Caki2 (cell line): ENCODE measurements at regions not wholly inside any gene's neighbourhood (a gene's known extent, or its start where the extent isn't known, plus 50 kb on each side); places are given as distances from the start of the nearest gene placed in this dataset.

Source experiments
- DNase-seq: peaks from one replicate; pipeline ENCODE4 v3.0.0-alpha.2; 2015; ENCODE audit warnings: low read depth
- in situ Hi-C: cut with HindIII; loops from 2 replicates; pipeline ENCODE4 v1.10.0; 2016; ENCODE audit warnings: low sequenced_read_pairs, low pct_unique_long_range_greater_than_20kb, mixed read lengths

DNA sequence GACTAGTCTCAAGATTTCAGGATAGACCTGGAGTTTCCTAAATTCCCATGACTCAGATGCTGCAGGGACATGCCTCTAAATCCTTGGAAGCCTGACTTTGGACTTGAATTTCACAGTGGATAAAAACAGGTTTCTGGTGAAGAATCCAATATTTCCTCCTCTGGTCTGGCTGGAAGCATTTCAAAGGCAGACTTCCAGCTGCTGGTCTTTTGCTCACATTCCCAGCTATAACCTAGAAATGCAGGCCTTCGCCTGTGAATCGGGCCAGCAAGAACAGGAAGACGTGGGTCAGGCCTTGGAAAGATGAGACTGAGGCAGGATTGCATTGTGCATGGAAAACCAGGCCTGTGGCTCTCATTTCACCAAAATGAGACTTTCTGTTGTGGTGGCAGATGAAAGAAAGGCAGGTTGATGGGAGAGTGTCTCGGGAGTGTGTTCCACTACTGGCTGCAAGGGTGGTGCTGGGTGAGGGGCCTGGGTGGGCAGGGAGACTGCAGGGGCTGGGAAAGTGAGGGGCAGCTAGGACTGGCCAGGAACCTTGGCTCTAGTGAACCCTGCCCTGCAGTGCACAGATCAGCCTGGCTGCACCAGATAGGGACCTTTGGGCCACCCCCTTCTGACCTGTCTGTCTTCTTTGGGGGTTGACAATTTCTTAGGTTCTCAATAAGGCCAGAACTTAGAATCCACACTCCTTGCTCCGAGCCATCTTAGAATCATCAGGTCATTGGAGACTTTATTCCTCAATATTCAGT is 488.8 kb upstream of the MKI67 start:
- DNase-seq: no peak
- in situ Hi-C loops: no loop called here

DNA sequence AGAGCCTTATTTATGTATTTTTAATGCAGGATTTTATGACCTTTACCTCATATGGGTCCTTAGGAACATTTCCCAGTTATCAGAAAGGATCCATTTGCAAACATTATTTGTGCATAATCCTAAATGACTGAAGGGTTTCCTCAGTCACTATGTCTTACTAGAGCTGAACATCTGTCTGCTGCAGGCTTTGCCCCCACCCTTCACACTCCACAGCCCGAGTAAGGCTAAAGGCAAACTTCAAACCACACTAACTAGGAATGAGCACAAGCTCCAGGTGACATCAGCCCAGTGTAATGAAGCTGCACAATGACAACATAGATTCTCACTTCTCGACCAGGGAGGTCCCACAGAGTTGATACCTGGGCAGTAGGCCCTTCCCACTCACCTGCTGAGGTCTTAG is 491.3 kb upstream of the MKI67 start:
- no peak for DNase-seq
- in situ Hi-C loops: no loop called here

GRCh38 chr10:128622706-128623105 is 496.5 kb upstream of the MKI67 start:
- in situ Hi-C loops: no loop called here
- DNase-seq: no peak

GRCh38 chr10:128623776-128624175 is 497.6 kb upstream of the MKI67 start:
- in situ Hi-C loops: no loop called here
- DNase-seq: no peak

GRCh38 chr10:128624656-128625530 is 498.7 kb upstream of the MKI67 start:
- in situ Hi-C loops: no loop called here
- DNase-seq: no peak

GRCh38 chr10:128625926-128626325 is 499.7 kb upstream of the MKI67 start:
- in situ Hi-C loops: no loop called here
- DNase-seq: no peak

DNA sequence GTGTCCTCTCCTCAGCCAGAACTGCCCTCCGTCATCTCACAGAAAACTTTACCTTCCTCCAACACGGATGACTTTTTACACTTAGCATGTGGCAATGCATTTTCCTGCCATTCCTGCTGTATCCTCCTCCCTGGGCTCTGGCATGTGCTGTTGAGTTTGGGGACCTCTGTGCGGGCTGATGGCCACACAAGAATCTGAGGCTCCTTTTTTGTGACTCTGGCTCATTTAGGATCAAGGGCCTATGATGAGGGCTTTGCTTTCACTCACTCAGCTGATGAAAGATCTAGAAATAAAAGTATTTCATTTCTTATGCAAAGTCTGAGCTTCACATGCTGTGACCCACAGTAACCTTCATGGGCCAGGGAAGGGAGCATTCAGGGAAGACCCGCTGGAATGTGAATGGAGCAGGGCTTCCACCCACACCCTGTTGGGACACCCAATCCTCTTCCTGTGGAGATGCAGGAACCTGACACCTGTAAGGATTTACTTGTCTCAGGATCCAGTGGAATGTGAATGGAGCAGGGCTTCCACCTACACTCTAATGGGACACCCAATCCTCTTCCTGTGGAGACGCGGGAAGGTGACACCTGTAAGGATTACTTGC is 500.3 kb upstream of the MKI67 start:
- no peak for DNase-seq
- in situ Hi-C loops: no loop called here

- in situ Hi-C loops: no loop called here
- no peak for DNase-seq
Measured at GRCh38 chr10:128627811-128628210, 501.6 kb upstream of the MKI67 start.

- in situ Hi-C loops: no loop called here
- no peak for DNase-seq
Measured at GRCh38 chr10:128628252-128628651, 502.0 kb upstream of the MKI67 start.

DNA sequence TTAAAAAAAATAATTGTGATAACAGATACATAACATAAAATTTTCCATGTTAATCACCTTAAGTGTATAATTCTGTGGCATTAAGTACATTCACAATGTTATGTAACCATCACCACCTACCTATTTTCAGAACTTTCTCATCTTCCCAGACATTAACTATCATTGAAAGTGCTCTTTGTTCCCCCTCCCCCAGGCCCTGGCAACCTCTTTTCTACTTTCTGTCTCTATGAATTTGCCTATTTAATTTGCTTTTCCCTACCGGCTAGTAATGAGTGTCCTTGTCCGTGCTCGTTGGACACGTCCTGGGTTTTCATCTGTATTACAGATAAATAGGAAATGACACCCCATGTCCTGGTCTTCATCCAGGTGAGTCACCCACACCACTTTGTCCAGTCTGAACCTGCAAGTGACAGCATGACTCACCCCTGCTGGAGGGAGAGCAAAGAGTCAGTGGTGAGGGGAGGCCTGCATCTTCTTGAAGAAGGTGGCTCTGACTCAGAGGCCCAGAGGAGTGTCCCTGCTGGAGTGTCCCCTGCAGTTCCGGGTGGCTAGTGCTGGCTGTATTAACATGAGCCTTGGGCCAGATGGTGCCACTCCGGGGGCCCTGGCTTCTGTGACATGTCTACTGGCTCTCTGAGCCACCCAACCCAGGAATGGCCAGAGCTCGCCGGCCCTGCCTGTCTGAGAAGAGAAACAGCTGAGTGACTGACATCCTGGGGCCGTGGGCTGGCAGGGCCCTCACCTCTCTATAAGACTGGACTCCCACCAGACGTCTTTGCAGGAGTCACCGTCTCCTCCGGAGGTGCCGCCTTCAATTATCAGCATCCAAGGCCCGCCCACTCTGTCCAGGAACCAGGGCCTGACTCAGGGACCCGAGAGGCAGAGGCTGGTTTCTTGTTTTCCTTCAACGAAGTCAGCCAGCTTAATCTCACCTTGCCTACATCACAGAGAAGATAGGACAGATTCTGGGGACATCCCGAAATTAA is 503.2 kb upstream of the MKI67 start:
- in situ Hi-C loops: no loop called here
- DNase-seq: peak; percentile 85

GRCh38 chr10:128630787-128631252 is 504.6 kb upstream of the MKI67 start:
- in situ Hi-C loops: no loop called here
- no peak for DNase-seq

DNA sequence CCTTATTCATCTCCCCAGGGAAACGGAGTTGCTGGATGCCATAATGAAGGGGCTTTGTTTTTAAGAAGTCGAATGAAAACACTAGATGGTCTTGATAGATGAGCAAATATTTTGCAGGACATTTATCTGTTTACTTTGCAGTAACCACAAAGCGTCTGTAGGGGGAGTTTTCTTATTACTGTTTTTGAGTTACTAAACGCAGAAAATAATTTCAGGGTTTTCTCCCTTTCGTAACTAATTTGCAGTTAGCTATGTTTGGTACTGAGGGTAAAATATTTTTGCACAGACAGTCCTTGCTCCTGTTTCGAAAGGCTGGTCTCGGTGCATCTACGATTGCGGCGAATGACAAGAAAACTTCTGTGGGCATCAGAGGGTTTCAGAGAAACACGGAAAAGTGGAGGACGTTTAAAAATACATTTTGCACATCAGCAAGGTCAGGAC is 505.6 kb upstream of the MKI67 start:
- in situ Hi-C loops: no loop called here
- DNase-seq: peak; percentile 6

DNA sequence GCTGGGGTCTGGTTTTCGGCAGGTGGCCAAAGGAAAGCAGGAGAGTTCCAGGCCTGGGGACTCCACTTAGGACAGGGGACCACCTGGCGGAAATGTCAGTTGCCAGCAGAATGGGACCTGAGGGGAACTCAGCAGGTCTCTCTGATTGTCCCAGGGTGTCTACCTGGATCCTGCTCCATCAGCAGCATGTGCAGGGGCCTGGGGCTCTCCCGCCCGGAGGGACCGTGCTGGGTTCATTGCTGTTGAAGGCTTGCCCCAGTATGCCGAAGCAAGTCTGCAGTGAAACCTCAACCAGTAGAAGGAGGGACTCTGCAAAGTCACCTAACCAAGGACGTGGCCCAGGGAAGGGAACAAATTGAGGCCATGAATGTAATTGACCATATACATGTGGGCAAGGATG is 506.5 kb upstream of the MKI67 start:
- no peak for DNase-seq
- in situ Hi-C loops: no loop called here

- no peak for DNase-seq
- in situ Hi-C loops: no loop called here
Measured at GRCh38 chr10:128633864-128634540, 507.8 kb upstream of the MKI67 start.

DNA sequence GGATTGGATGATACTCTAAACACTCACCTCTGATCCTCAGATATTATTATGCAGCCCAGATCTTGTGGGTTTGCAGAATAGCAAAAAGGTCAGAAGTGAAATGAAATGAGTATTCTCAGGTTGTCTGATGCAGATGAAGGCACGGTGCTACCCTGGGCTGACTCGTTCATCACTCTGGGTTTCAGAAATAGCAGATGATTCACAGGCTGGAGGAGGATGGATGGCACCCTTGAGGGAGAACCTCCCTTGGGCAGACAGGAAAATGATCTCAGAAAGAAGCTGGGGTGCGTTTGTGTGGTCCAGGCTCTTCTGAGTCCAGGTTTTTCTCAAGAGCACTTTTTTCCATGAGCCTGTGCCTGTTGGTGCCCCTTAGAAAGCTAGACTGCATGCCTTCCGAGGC is 515.8 kb upstream of the MKI67 start:
- in situ Hi-C loops: no loop called here

GRCh38 chr10:128642502-128642901 is 516.3 kb upstream of the MKI67 start:
- in situ Hi-C loops: no loop called here
- no peak for DNase-seq

More for the DNA sequence above, 515.8 kb upstream of the MKI67 start:
- DNase-seq: no peak

DNA sequence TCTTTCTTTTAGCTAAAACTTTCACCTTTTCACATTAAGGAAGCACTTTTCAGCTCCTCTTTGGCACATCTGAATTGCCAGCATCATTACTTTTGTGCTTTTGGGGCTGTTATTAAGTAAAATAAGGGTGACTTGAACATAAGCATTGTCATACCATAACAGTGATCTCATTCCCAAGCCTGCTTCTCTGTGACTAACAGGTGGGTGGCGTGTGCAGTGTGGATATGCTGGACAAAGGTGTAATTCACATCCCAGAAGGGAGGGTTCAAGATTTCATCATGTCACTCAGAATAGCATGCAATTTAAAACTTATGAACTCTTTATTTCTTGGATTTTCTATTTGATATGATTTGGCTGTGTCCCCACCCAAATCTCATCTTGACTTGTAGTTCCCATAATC is 517.4 kb upstream of the MKI67 start:
- in situ Hi-C loops: no loop called here
- DNase-seq: no peak
